ENCODE measurements at regions not wholly inside any gene's neighbourhood (a gene's known extent, or its start where the extent isn't known, plus 50 kb on each side); places are given as distances from the start of the nearest gene placed in this dataset.

GRCh38 chr2:199602896-199603717, 145.4 kb upstream of the SATB2 start:
- intact Hi-C loops (cut with micrococcal nuclease): no loop called here
- POLR2A ChIA-PET: no interaction called here
- no peaks in the 10 kb centered on the region for H3K4me1 ChIP-seq (ENCODE audit: control insufficient read depth, extremely low read depth, insufficient read depth, low read length)

More at GRCh38 chr2:199602896-199603717, 145.4 kb upstream of the SATB2 start:
- CTCF ChIA-PET: no interaction called here
- Histone ChIP-seq H3K27ac (ENCODE audit: insufficient read depth, low read depth, low read length) (no peak overlapping the region), H3K4me3 (replicated peaks in 1 of 3; ENCODE audit: insufficient read depth in 1 of 3, low read depth in 1 of 3, low read length in 3 of 3) (no peak overlapping the region), H3K9me3 (replicated peaks; ENCODE audit: control insufficient read depth, insufficient read depth, low read length) (no peaks in the 10 kb centered on the region), H2AFZ (ENCODE audit: low read depth, low read length) (no peak overlapping the region), H3K4me2 (ENCODE audit: insufficient read depth, low read length) (no peak overlapping the region), H3K36me3 (ENCODE audit: control insufficient read depth in 2 of 2, extremely low read depth in 1 of 2, insufficient read depth in 2 of 2, low read length in 2 of 2) (no peaks in the 10 kb centered on the region), H3K9ac (replicated peaks; ENCODE audit: extremely low read depth, insufficient read depth, low read length) (no peak overlapping the region), H3K79me2 (ENCODE audit: control insufficient read depth, insufficient read depth, low read length) (no peaks in the 10 kb centered on the region), H3K27me3 (ENCODE audit: control insufficient read depth in 2 of 2, insufficient read depth in 2 of 2, low read length in 2 of 2) (peaks cover 4 to 7% of the 10 kb centered on the region in 2 experiments), H4K20me1 (replicated peaks; ENCODE audit: control insufficient read depth, extremely low read depth, insufficient read depth, low read length) (no peaks in the 10 kb centered on the region), H3K9me1 (replicated peaks; ENCODE audit: control insufficient read depth, extremely low read depth, insufficient read depth, low read length) (no peaks in the 10 kb centered on the region)
- TF ChIP-seq EZH2 (IDR thresholded peaks at IDR 0.05; ENCODE audit: borderline replicate concordance, low read depth, low read length, severe bottlenecking): no peak
- TF ChIP-seq FOS (IDR thresholded peaks at IDR 0.05; ENCODE audit: borderline replicate concordance, insufficient read depth, low read length): no peak
- no peak for TF ChIP-seq GATA2 (IDR thresholded peaks at IDR 0.05; ENCODE audit: insufficient read depth, insufficient read length, low read depth, low read length)
- TF ChIP-seq POLR2A (IDR thresholded peaks at IDR 0.05; ENCODE audit: low read depth, low read length): no peak
- no peak for TF ChIP-seq POLR2AphosphoS5 (IDR thresholded peaks at IDR 0.05; ENCODE audit: insufficient read depth, low read depth, low read length)
- TF ChIP-seq JUN (IDR thresholded peaks at IDR 0.05; ENCODE audit: borderline replicate concordance, insufficient read depth, insufficient read length, low read depth): no peak
- no peak for TF ChIP-seq CTCF (IDR thresholded peaks at IDR 0.05; ENCODE audit: extremely low read depth in 1 of 2, insufficient read depth in 1 of 2, low read depth in 1 of 2, low read length in 2 of 2)
- no peak for TF ChIP-seq MYC (IDR thresholded peaks at IDR 0.05; ENCODE audit: low read depth, low read length)
- no peak for TF ChIP-seq MAX (IDR thresholded peaks at IDR 0.05; ENCODE audit: insufficient read depth, insufficient read length)
- dilution Hi-C loops (cut with MboI; ENCODE audit: extremely low pct_ligation_motif_present, low sequenced_read_pairs): no loop called here
- FAIRE-seq: no peak
- DNase-seq (ENCODE audit: low read depth, low spot score): no peak
- BruUV-seq (replicated peaks): no TSS peak

All from endothelial cell of umbilical vein (primary cell).